ENCODE measurements at regions not wholly inside any gene's neighbourhood (a gene's known extent, or its start where the extent isn't known, plus 50 kb on each side); places are given as distances from the start of the nearest gene placed in this dataset.
"Not testable (repeated sequence)": the region's sequence is repeated elsewhere in the genome, so short reads cannot be mapped to it uniquely, and the experiment has no call there.

DNA sequence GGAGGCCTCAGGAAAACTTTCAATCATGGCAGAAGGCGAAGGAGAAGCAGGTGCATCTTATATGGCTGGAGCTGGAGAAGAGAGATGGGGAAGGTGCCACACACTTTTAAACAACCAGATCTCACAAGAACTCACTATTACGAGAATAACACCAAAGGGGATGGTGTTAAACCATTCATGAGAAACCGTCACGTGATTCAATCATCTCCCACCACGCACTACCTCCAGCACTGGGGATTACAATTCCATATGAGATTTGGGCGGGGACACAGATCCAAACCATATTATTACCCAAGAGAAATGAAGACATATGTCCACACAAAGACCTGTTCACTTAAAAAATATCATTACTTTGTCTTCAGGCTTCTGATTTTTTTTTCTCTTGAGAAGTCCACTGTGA lies 518.5 kb downstream of the DCDC2C start:
- DNase-seq (ENCODE audit: low read depth in 4 of 4, low spot score in 3 of 4), result no peak

DNA sequence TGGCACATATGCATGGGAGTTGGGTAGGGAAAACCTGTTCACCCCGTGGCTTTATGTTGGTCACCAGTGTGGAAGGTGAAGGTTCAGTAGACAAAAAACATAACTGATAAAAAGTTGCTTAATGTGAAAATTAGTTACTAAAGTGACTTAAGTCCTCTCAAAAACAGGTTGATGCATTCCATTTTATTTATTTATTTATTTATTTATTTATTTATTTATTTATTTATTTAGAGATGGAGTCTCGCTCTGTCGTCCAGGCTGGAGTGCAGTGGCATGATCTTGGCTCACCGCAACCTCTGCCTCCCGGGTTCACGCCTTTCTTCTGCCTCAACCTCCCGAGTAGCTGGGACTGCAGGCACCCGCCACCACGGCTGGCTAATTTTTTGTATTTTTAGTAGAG lies 541.0 kb downstream of the DCDC2C start:
- DNase-seq (ENCODE audit: low read depth in 4 of 4, low spot score in 3 of 4), result not testable (repeated sequence)

DNA sequence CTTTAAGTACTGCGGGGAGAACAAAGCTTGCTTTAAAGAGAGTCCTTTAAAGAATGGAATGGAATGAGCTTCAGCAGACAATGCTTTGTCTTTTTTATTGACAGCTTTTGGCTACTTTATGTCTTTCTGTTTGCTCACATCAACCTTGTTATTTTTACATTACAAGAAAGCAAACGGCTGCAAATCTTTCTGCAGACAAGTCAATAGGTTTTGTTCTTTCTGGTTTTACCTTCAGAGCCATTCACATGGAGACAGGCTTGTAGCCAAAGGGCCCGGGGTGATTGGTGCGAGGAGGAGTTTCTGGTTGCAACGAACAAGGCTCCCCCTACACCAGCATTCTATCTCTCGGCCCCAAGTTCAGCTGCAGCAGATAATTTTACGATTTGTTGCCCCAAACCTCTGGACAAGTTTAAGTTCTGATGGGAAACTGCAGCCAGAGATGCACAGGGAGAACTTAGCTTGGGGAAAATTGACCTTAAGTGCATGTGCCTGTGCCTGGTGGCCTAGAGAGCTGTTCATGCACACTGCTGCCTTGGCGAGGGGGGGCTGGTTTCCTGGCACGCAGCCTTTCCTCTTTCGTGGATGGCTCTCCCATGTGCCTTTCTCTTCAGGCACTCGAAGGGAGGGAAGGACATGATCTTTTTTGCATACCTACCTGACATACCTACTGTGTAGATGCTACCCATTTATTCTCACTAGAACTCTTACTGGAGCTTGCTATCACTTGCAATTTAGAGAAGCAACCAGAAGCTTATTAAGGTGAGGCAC lies 543.2 kb downstream of the DCDC2C start:
- DNase-seq (ENCODE audit: low read depth in 4 of 4, low spot score in 3 of 4), result no peak

DNA sequence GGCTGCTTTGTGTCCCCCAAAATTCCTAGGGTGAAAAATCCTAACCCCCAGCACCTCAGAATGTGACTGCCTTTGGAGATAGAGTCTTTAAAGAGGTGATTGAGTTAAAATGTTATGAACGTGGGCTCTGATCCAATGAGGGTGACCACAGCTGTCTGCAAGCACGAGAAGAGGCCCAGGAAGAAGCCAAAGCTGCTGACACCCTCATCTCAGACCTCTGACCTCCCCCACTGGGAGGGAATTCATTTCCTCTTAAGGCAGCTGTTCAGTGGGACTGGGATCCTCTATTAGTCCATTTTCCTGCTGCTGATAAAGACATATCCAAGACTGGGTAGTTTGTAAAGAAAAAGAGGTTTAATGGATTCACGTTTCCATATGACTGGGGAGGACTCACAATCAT lies 544.4 kb downstream of the DCDC2C start:
- no peak for DNase-seq (ENCODE audit: low read depth in 4 of 4, low spot score in 3 of 4)

DNA sequence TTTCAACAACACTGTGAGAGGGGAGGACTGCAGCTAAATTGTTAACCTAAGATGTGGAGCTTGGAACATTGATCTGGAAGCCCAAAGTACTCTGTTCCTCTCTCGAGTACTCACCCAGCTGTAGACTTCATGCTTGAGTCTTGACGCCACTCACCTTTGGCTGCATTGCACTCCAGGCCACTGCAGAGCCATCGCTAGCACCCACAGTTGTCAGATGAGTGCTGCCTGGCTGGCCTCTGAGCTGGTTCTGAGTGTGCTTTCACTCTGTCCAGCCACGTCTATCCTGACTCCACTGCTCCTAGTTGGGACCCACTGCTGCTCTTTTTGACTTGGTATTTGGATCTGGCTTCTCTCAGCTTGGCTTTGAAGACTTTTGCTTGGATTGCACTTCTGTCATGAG lies 552.1 kb downstream of the DCDC2C start:
- no peak for DNase-seq (ENCODE audit: low read depth in 4 of 4, low spot score in 3 of 4)

DNA sequence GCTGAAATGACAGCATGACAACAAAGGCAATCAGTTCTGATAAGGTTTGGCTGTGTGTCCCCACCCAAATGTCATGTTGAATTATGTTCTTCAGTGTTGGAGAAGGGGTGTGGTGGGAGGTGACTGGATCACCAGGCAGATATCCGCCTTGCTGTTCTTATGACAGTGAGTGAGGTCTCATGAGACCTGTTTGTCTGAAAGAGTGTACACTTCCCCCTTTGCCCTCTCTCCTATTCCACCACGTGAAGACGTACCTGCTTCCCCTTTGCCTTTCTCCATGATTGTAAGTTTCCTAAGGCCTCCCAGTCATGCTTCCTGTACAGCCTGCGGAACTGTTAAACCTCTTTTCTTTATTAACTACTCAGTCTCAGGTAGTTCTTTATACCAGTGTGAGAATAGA lies 553.0 kb downstream of the DCDC2C start:
- DNase-seq (ENCODE audit: low read depth in 4 of 4, low spot score in 3 of 4), result no peak

DNA sequence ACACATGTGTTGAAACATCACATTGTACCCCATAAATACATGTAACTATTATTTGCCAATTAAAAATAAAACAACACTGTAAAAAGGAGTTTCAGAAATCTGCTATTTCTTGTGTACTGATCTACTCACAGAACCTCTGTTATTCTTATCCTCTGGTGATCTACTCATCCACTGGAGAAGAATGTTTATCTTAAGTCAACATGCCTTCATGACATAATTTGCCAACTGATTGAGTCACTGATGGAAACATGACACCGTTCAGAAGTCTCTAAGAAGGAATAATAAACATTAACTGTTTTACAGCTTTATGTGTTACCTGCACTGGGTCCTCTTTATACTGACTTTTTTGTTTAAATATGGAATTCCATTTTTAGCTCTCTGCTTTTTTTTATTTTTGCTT lies 555.2 kb downstream of the DCDC2C start:
- DNase-seq (ENCODE audit: low read depth in 4 of 4, low spot score in 3 of 4), result no peak

DNA sequence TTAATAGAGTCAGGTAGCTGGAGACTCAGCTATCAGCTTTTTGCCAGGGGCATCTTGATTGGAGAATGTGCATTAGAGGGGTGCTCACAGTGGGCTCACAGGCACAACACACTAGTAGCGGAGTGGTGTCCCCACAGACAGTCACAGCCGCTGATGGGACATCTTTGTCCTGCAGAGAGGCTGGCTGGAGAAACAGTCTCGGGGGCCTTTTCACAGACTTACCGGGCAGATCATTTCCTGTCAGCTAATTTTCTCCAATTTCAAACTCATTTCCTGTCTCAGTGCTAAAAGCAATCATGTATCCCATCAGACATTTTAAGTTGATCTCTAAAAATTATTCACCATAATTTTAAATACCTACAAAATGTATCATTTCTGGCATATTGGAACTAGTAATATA lies 562.6 kb downstream of the DCDC2C start:
- DNase-seq (ENCODE audit: low read depth in 4 of 4, low spot score in 3 of 4), result no peak

DNA sequence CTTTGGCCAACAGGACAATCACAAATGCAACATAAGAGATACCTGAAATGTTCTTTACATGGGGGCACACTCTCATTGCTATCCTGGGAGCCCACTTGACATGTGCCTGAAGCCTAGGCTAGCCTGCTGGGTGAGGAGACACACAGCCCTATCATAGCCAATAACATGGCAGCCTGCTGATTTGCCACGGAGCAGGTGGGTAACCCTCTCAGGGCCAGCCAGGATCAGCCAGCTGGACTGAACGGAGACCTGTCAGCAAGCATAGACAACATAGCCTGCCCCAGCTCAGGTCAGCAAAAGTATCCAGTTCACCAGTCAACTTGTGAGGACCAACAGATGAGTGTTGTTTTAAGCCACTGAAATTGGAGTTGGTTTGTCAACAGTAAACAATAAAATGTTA lies 566.5 kb downstream of the DCDC2C start:
- no peak for DNase-seq (ENCODE audit: low read depth in 4 of 4, low spot score in 3 of 4)

DNA sequence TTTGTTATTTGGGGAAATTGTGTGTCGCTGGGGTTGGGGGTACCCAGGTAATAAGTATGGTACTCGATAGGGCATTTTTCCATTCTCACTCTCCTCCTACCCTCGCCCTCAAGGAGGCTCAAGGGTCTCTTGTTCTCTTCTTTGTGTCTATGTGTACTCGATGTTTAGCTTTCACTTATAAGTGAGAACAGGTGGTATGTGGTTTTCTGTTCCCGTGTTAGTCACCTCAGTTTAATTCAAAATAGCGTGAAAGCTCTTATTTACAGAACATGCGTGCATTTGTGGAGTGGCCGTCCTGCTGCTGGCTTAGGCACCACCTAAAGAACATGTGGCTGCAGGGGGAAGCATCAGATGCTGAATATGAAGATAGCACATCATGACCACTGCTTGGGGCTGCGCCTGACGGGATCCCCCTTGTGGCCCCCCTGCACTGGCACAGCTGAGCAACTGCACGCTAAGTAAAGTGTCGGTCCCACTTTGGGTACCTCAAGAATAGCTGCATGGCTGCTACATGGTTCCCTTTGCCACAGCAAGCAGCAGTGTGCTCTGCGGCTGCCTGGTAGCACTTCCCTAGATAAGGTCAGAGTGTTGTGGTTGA lies 569.0 kb downstream of the DCDC2C start:
- no peak for DNase-seq (ENCODE audit: low read depth in 4 of 4, low spot score in 3 of 4)

DNA sequence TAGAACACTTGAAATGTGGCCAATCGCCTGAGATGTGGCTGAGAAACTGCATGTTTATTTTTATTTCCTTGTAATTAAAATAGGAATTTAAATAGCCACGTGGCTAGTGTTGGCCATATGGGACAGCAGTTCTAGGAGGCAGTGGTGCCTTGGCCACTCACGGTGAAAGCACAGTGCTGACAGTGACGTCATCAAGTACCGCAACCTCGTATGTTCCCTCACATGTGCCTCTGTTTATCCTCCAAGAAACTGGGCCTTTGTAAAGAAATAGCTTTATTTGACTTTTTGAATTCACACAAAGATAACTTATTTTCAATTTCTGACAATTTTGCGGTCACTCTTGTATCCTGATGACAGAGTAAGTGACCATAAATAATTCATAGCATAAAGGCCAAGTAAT lies 575.0 kb downstream of the DCDC2C start:
- DNase-seq (ENCODE audit: low read depth in 4 of 4, low spot score in 3 of 4), result no peak

DNA sequence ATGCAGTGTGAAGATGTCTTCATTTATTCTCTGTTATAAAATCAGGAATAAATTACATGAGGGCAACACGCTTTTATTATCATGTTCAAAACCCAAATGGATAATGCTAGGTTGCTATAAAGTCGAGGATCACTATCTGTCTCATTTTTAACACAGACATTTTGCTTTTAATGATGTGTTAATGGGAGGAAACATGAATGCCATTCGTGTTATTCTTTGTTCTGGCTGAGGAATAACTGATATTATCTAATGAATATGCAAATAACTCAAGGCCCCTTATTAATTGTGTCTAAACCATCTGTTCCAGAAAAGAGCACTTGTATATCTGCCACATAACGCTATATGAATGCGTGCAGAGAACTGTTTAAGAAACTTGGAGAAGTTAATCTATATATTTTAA lies 576.1 kb downstream of the DCDC2C start:
- no peak for DNase-seq (ENCODE audit: low read depth in 4 of 4, low spot score in 3 of 4)

DNA sequence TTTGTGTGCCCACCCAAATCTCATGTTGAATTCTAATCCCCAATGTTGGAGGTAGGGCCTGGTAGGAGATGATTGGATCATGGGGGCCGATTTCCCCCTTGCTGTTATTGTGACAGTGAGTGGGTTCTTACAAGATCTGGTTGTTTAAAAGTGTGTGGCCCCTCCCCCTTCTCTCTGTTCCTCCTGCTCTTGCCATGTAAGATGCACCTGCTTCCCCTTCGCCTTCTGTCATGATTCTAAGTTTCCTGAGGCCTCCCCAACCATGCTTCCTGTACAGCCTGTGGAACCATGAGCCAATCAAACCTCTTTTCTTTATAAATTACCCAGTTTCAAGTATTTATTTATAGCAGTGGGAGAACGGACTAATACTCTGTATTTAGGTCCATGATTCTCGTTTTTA lies 588.1 kb downstream of the DCDC2C start:
- DNase-seq (ENCODE audit: low read depth in 4 of 4, low spot score in 3 of 4), result no peak

DNA sequence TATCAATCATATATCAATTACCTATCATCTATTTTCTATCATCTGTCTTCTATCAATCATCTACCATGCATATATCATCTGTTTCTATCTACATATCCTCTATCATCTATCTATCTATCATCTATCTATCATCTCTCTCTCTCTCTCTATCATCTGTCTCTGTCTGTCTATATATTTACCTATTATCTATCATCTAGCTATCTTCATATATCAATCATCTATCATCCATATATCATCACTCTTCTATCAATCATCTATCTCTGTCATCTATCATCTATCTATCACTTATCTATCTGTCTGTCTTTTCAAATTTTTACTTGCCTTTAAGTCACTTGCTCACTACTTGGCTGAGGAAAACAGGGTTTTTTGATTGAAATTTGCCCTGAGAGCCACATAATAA lies 592.3 kb downstream of the DCDC2C start:
- no peak for DNase-seq (ENCODE audit: low read depth in 4 of 4, low spot score in 3 of 4)

DNA sequence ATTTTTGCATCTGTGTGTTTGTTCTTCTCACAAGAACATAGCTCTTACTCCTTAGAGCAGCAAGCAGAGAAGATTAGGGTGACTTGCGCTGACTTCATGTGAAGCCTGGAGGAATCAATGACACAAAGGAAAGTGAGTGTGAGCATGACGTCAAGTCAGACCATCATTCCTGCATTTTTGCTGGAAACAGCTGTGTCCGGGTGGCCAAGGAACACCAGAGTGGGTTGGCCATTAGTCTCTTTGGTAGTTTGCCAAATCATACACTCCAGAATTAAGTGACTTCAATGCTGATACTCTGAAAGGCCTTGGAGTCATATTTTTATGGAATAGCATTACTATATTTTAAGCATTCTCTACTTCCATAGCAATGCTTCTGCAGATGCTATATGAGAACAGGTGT lies 597.2 kb downstream of the DCDC2C start:
- DNase-seq (ENCODE audit: low read depth in 4 of 4, low spot score in 3 of 4), result no peak

DNA sequence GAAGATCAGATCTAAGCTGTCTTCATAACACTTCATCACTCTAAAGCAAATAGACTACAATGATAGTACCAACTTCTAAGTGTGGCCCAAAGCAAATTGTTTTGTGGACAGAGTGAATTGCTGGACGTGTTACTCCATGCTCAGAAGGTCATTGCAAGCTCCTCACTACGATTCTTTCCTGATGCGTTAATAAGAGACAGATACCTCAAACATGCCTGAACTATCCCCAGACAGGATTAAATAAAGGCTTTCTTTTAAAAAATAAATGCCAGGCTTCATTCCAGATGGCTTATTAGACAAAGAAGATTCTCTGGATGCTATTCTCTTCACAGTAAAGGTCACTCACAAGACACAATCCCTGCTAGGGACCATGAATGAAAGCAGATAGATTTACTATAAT lies 621.2 kb downstream of the DCDC2C start:
- no peak for DNase-seq (ENCODE audit: low read depth in 4 of 4, low spot score in 3 of 4)

DNA sequence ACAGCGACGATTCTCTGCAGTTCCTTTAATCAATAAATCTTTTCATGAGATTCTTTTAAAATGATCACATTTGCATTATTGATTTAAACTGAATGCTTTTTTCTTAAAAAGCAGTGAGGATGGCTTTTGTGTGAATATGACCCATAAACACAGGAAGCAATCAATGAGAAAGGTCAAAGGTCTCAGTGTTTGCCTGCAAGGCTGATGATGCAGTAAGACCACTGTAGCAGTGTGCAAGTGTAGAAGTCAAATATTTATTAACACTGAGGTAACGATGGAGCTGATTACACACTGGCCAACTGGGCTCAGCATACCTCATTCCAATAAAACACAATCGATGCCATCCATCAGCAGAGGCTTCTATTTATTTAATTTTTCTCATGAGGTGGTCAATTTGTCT lies 633.5 kb downstream of the DCDC2C start:
- DNase-seq (ENCODE audit: low read depth in 4 of 4, low spot score in 3 of 4), result no peak

DNA sequence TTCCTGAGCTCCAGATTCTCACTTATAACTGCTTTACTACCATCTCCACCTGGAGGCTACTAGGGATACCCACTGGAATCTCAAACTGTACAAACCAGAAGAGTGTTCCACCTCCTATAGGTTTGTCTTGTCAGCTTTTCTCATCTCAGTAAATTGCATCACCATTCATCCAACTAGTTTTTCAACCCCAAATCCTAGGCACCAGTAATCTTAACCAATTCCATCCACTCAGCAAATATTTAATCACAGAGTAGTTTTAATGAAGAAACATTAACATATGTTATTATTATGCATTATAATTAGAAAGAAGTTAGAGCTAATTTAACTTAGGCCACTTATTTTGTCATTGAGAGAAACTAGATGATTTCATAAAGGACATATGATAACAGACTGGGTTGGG lies 635.0 kb downstream of the DCDC2C start:
- no peak for DNase-seq (ENCODE audit: low read depth in 4 of 4, low spot score in 3 of 4)

DNA sequence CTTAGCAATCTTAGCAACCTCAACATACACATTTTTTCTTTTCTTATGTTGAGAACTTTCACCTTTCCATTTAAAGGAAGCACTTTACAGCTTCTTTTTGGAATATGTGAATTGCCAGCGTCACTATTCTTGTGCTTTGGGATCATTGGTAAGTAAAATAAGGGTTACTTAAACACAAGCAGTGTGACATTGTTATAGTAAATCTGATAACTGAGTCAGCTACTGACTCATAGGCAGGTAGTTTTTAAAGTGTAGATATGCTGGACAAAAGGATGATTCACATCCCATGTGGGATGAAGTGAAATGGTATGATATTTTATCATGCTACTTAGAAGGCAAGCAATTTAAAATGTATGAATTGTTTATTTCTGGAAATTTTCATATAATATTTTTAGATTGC lies 637.2 kb downstream of the DCDC2C start:
- no peak for DNase-seq (ENCODE audit: low read depth in 4 of 4, low spot score in 3 of 4)

DNA sequence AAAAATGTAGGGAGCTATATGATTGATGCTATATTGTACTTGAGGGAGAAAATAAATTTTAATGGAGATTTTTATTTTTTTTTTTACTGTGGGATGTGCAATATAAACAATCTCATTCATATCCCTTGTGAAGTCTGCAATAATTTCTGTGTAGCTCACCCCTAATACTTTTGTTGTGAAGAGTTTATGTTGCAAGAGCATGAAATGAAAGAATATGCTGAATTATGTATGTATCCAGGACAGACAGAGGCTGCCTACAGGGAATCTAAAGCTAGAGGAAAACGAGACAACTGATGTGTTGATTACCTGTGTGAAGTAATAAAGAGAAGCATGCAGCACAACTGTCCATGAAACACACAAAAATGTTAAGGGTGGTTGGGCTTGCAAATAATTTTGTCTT lies 643.3 kb downstream of the DCDC2C start:
- DNase-seq (ENCODE audit: low read depth in 4 of 4, low spot score in 3 of 4), result no peak

DNA sequence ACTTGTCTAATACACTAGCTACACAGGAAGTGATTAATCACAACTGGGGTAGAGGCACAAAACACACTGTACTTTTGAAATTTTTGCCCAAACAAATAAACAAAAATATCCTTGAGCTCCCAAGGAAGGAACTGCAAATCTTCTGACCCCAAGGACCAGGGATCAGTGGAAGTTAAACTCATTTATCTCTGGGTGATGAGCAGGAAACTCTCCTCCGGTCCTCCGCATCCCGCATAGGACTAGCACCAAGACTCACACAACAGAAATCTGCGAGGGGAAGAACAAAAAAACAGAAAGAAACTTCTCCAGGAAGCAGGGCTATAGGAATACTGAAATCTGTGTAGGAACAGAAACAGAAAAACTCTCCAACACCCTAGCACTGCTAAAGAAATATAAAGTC lies 650.3 kb downstream of the DCDC2C start:
- no peak for DNase-seq (ENCODE audit: low read depth in 4 of 4, low spot score in 3 of 4)

DNA sequence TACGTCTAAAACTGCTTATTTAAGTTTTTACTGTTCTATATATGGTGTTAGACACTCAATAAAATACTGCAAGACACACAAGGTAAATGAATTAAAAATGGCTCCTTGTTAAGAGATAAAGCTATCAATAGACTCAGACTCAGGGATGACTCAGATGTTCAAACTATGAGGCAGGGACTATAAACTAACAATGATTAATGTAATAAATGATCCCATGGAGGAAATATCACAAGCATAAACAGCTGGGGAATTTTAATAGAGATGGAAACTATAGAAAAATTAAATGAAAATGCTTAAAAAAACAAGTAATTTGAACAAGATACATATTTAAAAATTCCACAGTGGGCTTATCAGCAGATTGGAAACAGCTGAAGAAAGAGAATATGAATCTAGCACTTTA lies 650.8 kb downstream of the DCDC2C start:
- no peak for DNase-seq (ENCODE audit: low read depth in 4 of 4, low spot score in 3 of 4)

DNA sequence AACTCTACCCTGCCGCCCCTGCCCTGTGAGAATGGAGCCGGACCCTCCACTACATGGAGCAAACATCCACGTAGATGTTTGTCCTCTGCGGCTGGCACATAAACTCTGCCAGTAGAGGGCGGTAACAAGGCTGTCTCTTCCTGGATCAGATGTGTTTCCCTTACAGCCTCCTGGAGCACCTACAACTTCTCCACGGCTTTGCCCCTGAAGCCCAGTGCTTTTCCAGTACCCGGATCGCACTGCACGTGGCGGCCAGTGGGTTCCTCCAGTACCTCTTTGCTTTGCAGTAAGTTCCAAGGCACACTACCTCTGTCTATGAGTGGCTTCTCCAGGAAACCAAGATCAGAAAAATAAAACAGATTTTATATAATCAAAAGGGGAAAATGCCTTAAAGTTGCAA lies 651.3 kb downstream of the DCDC2C start:
- DNase-seq (ENCODE audit: low read depth in 4 of 4, low spot score in 3 of 4), result no peak
